ENCODE measurements at regions not wholly inside any gene's neighbourhood (a gene's known extent, or its start where the extent isn't known, plus 50 kb on each side); places are given as distances from the start of the nearest gene placed in this dataset.
"Not testable (repeated sequence)": the region's sequence is repeated elsewhere in the genome, so short reads cannot be mapped to it uniquely, and the experiment has no call there.

DNA sequence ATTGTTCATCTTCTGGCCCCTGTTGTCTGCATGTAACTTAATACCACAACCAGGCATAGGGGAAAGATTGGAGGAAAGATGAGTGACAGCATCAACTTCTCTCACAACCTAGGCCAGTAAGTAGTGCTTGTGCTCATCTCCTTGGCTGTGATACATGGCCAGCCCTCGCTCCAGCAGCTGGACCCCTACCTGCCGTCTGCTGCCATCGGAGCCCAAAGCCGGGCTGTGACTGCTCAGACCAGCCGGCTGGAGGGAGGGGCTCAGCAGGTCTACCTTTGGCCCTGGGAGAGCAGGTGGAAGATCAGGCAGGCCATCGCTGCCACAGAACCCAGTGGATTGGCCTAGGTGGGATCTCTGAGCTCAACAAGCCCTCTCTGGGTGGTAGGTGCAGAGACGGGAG is 268.8 kb downstream of the OR4F29 start:
- TF ChIP-seq, protein P1, sequence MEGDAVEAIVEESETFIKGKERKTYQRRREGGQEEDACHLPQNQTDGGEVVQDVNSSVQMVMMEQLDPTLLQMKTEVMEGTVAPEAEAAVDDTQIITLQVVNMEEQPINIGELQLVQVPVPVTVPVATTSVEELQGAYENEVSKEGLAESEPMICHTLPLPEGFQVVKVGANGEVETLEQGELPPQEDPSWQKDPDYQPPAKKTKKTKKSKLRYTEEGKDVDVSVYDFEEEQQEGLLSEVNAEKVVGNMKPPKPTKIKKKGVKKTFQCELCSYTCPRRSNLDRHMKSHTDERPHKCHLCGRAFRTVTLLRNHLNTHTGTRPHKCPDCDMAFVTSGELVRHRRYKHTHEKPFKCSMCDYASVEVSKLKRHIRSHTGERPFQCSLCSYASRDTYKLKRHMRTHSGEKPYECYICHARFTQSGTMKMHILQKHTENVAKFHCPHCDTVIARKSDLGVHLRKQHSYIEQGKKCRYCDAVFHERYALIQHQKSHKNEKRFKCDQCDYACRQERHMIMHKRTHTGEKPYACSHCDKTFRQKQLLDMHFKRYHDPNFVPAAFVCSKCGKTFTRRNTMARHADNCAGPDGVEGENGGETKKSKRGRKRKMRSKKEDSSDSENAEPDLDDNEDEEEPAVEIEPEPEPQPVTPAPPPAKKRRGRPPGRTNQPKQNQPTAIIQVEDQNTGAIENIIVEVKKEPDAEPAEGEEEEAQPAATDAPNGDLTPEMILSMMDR (IDR thresholded peaks at IDR 0.05) = not testable (repeated sequence)
- not testable (repeated sequence) for TF ChIP-seq POLR2A, POLR2AphosphoS5 (IDR thresholded peaks at IDR 0.05)
